Stomach (tissue), 8 donors: ENCODE measurements at regions not wholly inside any gene's neighbourhood (a gene's known extent, or its start where the extent isn't known, plus 50 kb on each side); places are given as distances from the start of the nearest gene placed in this dataset.

Experiments
- DNase-seq, 2 donors: peaks; one replicate each; pipeline versions ENCODE4 v3.0.0 to v3.0.0-alpha.2; 2013 to 2019
- H3K27ac ChIP-seq, 5 donors: fragments of 200-600 bp in 4 of 5; sonication (generic) in 4 of 5; one replicate each; pipeline ENCODE4 v1.5.1; 2013 to 2019; ENCODE audit warnings: mild to moderate bottlenecking in 1 of 5, moderate library complexity in 1 of 5
- H3K27me3 ChIP-seq, 3 donors: fragments of 200-600 bp; sonication (generic); one replicate each; pipeline ENCODE4 v1.5.1; 2017 to 2019; ENCODE audit warnings: mixed run types in 1 of 3
- H3K36me3 ChIP-seq, 4 donors: fragments of 200-600 bp; sonication (generic); 1 replicate in 3 of 4; 2 replicates in 1 of 4; pipeline ENCODE4 v1.5.1; 2016 to 2019
- H3K4me1 ChIP-seq, 4 donors: fragments of 200-600 bp; sonication (generic); one replicate each; pipeline ENCODE4 v1.5.1; 2016 to 2019
- H3K4me3 ChIP-seq, 4 donors: fragments of 200-600 bp; sonication (generic) in 3 of 4; one replicate each; pipeline ENCODE4 v1.5.1; 2016 to 2019; ENCODE audit warnings: mild to moderate bottlenecking in 1 of 4
- H3K9me3 ChIP-seq, 4 donors: fragments of 200-600 bp; sonication (generic); one replicate each; pipeline ENCODE4 v1.5.1; 2016 to 2019
- EP300 ChIP-seq: sonication (generic); formaldehyde crosslinking; IDR thresholded peaks from one replicate; pipeline ENCODE4 v1.6.1; 2017; ENCODE audit warnings: antibody characterized with exemption
- POLR2A ChIP-seq, 4 donors: fragments of 450-650 bp; IDR thresholded peaks; one replicate each; pipeline ENCODE4 v1.6.1; 2016; ENCODE audit warnings: antibody characterized with exemption in 4 of 4, control low read depth in 2 of 4, mild to moderate bottlenecking in 1 of 4, moderate library complexity in 1 of 4
- POLR2AphosphoS5 ChIP-seq, 3 donors: sonication (generic); formaldehyde crosslinking; IDR thresholded peaks; one replicate each; pipeline ENCODE4 v1.6.1; 2016; ENCODE audit warnings: antibody characterized with exemption in 3 of 3
- WGBS, 5 donors: extraction: QIAGEN DNeasy Blood & Tissue Kit in 3 of 5; methylation state at CpG; one replicate each; pipeline versions ENCODE4 v1.1.5 to v1.1.7; 2013 to 2018; 5-methylcytosine and 5-hydroxymethylcytosine counted together
- intact Hi-C: fragments of 100-400 bp; cut with DNase I; formaldehyde crosslinking; loops from one replicate; pipeline ENCODE4 v1.15.1; 2023; ENCODE audit warnings: low total_unique reads
- TF ChIP-seq, protein P1 (sequence below), 7 experiments: fragments of 450-650 bp in 4 of 7; fragments of 200-600 bp in 3 of 7; sonication (generic) in 3 of 7; IDR thresholded peaks; one replicate each; pipeline ENCODE4 v1.5.1; 2016 to 2019; ENCODE audit warnings: antibody characterized with exemption in 7 of 7, control low read depth in 2 of 7, mild to moderate bottlenecking in 1 of 7
- donor health status: healthy with polysubstance abuse.
- donor health status: Bipolar disorder and iron deficiency.
- donor health status: healthy.

GRCh38 chr1:221605569-221605968, 136.3 kb downstream of the DUSP10 start:
- Histone ChIP-seq H3K36me3 (no peaks in the 10 kb centered on the region), H3K9me3 (no peaks in the 10 kb centered on the region), H3K4me3 (no peak overlapping the region), H3K27ac (no peak overlapping the region), H3K27me3 (no peaks in the 10 kb centered on the region), H3K4me1 (no peaks in the 10 kb centered on the region)
- TF ChIP-seq POLR2A (IDR thresholded peaks at IDR 0.05) (no peak), EP300 (no peak), POLR2AphosphoS5 (IDR thresholded peaks at IDR 0.05) (no peak)
- TF ChIP-seq, protein P1, sequence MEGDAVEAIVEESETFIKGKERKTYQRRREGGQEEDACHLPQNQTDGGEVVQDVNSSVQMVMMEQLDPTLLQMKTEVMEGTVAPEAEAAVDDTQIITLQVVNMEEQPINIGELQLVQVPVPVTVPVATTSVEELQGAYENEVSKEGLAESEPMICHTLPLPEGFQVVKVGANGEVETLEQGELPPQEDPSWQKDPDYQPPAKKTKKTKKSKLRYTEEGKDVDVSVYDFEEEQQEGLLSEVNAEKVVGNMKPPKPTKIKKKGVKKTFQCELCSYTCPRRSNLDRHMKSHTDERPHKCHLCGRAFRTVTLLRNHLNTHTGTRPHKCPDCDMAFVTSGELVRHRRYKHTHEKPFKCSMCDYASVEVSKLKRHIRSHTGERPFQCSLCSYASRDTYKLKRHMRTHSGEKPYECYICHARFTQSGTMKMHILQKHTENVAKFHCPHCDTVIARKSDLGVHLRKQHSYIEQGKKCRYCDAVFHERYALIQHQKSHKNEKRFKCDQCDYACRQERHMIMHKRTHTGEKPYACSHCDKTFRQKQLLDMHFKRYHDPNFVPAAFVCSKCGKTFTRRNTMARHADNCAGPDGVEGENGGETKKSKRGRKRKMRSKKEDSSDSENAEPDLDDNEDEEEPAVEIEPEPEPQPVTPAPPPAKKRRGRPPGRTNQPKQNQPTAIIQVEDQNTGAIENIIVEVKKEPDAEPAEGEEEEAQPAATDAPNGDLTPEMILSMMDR (IDR thresholded peaks at IDR 0.05), result no peak
- no peak for DNase-seq
- intact Hi-C loops, result no loop called here
- WGBS, 5 donors, result 19 to 79% (median 57%) methylated on average over 1 of the region's 1 CpG

- Histone ChIP-seq H3K27ac (no peak overlapping the region), H3K4me3 (no peak overlapping the region), H3K4me1 (no peaks in the 10 kb centered on the region), H3K27me3 (no peaks in the 10 kb centered on the region), H3K36me3 (no peaks in the 10 kb centered on the region), H3K9me3 (no peaks in the 10 kb centered on the region)
- intact Hi-C loops, result no loop called here
- DNase-seq, result no peak
- TF ChIP-seq, protein P1 (IDR thresholded peaks at IDR 0.05), result no peak
- TF ChIP-seq POLR2AphosphoS5 (IDR thresholded peaks at IDR 0.05), result no peak
- no peak for TF ChIP-seq POLR2A (IDR thresholded peaks at IDR 0.05)
- no peak for TF ChIP-seq EP300
- 66 to 79% (median 78%) methylated on average over 4 of the region's 4 CpGs for WGBS, 5 donors
Observed at GRCh38 chr1:221606256-221606655, 135.6 kb downstream of the DUSP10 start.

- Histone ChIP-seq H3K4me1 (peaks cover 0 to 9% (median 0%) of the 10 kb centered on the region in 4 donors), H3K36me3 (no peaks in the 10 kb centered on the region), H3K27me3 (no peaks in the 10 kb centered on the region), H3K4me3 (no peak overlapping the region), H3K9me3 (no peaks in the 10 kb centered on the region), H3K27ac (no peak overlapping the region)
- TF ChIP-seq, protein P1 (IDR thresholded peaks at IDR 0.05), result no peak
- no peak for TF ChIP-seq EP300
- no peak for TF ChIP-seq POLR2A (IDR thresholded peaks at IDR 0.05)
- TF ChIP-seq POLR2AphosphoS5 (IDR thresholded peaks at IDR 0.05), result no peak
- no peak for DNase-seq
- intact Hi-C loops, result no loop called here
Observed at GRCh38 chr1:221608835-221609320, 133.0 kb downstream of the DUSP10 start.

DNA sequence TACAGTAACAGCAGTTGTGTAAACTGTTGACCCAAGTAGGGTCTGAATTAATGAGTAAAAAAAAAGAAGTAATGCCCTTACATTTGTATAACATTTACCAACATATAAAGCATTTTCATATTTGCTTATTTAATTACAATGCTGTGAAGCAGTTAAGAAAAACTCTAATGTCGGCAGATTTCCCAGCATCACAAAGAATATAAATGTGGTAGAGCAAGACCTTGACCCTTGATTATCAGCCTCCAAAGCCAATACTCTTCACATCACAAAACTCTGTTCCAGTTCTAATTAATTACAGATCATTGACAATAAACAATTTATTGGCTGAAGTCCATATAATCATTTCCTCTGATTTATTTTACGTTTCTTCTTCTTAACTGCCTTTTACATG, 130.2 kb downstream of the DUSP10 start:
- peak in 1 of 2 donors; percentile 13 for DNase-seq
- intact Hi-C loops, result no loop called here
- 11 to 57% (median 45%) methylated on average over 2 of the region's 2 CpGs for WGBS, 5 donors
- peaks cover 0 to 9% (median 0%) of the 10 kb centered on the region in 4 donors for H3K4me1 ChIP-seq
- H3K27ac ChIP-seq, result no peak overlapping the region
- H3K27me3 ChIP-seq, result no peaks in the 10 kb centered on the region
- TF ChIP-seq EP300 (no peak), POLR2A (IDR thresholded peaks at IDR 0.05) (no peak), POLR2AphosphoS5 (IDR thresholded peaks at IDR 0.05) (no peak)
- TF ChIP-seq, protein P1 (IDR thresholded peaks at IDR 0.05), result no peak
- no peaks in the 10 kb centered on the region for H3K9me3 ChIP-seq
- no peaks in the 10 kb centered on the region for H3K36me3 ChIP-seq
- no peak overlapping the region for H3K4me3 ChIP-seq
